H9 (cell line): ENCODE measurements at regions not wholly inside any gene's neighbourhood (a gene's known extent, or its start where the extent isn't known, plus 50 kb on each side); places are given as distances from the start of the nearest gene placed in this dataset.

ENCODE experiments used
- DNase-seq: peaks from one replicate; pipeline ENCODE4 v3.0.0-alpha.2; 2017
- H2AFZ ChIP-seq: one replicate; pipeline ENCODE4 v1.6.1; 2013; ENCODE audit warnings: mild to moderate bottlenecking, low read length, control low read depth, moderate library complexity
- H2AK5ac ChIP-seq: 2 replicates; pipeline ENCODE4 v1.6.1; 2013; ENCODE audit warnings: low read length, control low read depth, mixed read lengths; ENCODE audit not compliant: insufficient read length
- H2BK120ac ChIP-seq: one replicate; pipeline ENCODE4 v1.6.1; 2013; ENCODE audit warnings: low read depth, mild to moderate bottlenecking, low read length, control low read depth, inconsistent platforms; ENCODE audit not compliant: poor library complexity, severe bottlenecking
- H2BK12ac ChIP-seq: 2 replicates; pipeline ENCODE4 v1.6.1; 2013; ENCODE audit warnings: low read length, control low read depth, mixed read lengths, low read depth; ENCODE audit not compliant: insufficient read length
- H2BK15ac ChIP-seq: 2 replicates; pipeline ENCODE4 v1.6.1; 2013; ENCODE audit warnings: low read depth, low read length, control low read depth
- H2BK20ac ChIP-seq: one replicate; pipeline ENCODE4 v1.6.1; 2013; ENCODE audit warnings: low read depth, mild to moderate bottlenecking, low read length, control low read depth, inconsistent platforms; ENCODE audit not compliant: poor library complexity, severe bottlenecking
- H2BK5ac ChIP-seq: 2 replicates; pipeline ENCODE4 v1.6.1; 2013; ENCODE audit warnings: low read length, control low read depth, mixed read lengths; ENCODE audit not compliant: insufficient read length
- H3K14ac ChIP-seq: 2 replicates; pipeline ENCODE4 v1.6.1; 2013; ENCODE audit warnings: low read length, control low read depth; ENCODE audit not compliant: insufficient read depth
- H3K18ac ChIP-seq: 2 replicates; pipeline ENCODE4 v1.6.1; 2013; ENCODE audit warnings: low read depth, mild to moderate bottlenecking, mixed read lengths, low read length, control low read depth; ENCODE audit not compliant: insufficient read length
- H3K23ac ChIP-seq: 2 replicates; pipeline ENCODE4 v1.6.1; 2013; ENCODE audit warnings: low read length, control low read depth, mixed read lengths, low read depth; ENCODE audit not compliant: insufficient read length
- H3K23me2 ChIP-seq: 2 replicates; pipeline ENCODE4 v1.6.1; 2013; ENCODE audit warnings: low read depth, mild to moderate bottlenecking, mixed read lengths, low read length, control low read depth; ENCODE audit not compliant: insufficient read length, poor library complexity, severe bottlenecking
- H3K27ac ChIP-seq: 2 replicates; pipeline ENCODE4 v1.5.1; 2013; ENCODE audit warnings: low read length, control low read depth, mixed read lengths, low read depth; ENCODE audit not compliant: insufficient read length
- H3K27me3 ChIP-seq: 2 replicates; pipeline ENCODE4 v1.6.1; 2013; ENCODE audit warnings: low read length, control low read depth, inconsistent platforms; ENCODE audit not compliant: insufficient read depth
- H3K4ac ChIP-seq: 2 replicates; pipeline ENCODE4 v1.6.1; 2013; ENCODE audit warnings: low read depth, mild to moderate bottlenecking, control low read depth, inconsistent platforms, low read length, moderate library complexity
- H3K4me1 ChIP-seq: 2 replicates; pipeline ENCODE4 v1.6.1; 2013; ENCODE audit warnings: low read length, control low read depth, inconsistent platforms; ENCODE audit not compliant: insufficient read depth
- H3K4me2 ChIP-seq: 2 replicates; pipeline ENCODE4 v1.6.1; 2013; ENCODE audit warnings: low read length, control low read depth, mixed read lengths; ENCODE audit not compliant: insufficient read length, insufficient read depth
- H3K56ac ChIP-seq: 2 replicates; pipeline ENCODE4 v1.6.1; 2013; ENCODE audit warnings: low read depth, mild to moderate bottlenecking, mixed read lengths, low read length, control low read depth; ENCODE audit not compliant: insufficient read length
- H3K79me1 ChIP-seq: 2 replicates; pipeline ENCODE4 v1.6.1; 2013; ENCODE audit warnings: low read depth, mild to moderate bottlenecking, moderate library complexity, low read length, control low read depth, inconsistent platforms; ENCODE audit not compliant: insufficient read depth, poor library complexity, severe bottlenecking
- H3K79me2 ChIP-seq: 2 replicates; pipeline ENCODE4 v1.6.1; 2013; ENCODE audit warnings: low read length, control low read depth, inconsistent platforms; ENCODE audit not compliant: insufficient read depth
- H3K9ac ChIP-seq: 2 replicates; pipeline ENCODE4 v1.6.1; 2013; ENCODE audit warnings: low read length, control low read depth, mixed read lengths; ENCODE audit not compliant: insufficient read length; ENCODE audit errors: extremely low read depth
- H3K9me3 ChIP-seq: one replicate; pipeline ENCODE4 v1.6.1; 2013; ENCODE audit warnings: low read depth, low read length, inconsistent platforms; ENCODE audit not compliant: control insufficient read depth
- H3T11ph ChIP-seq: one replicate; pipeline ENCODE4 v1.6.1; 2013; ENCODE audit warnings: mild to moderate bottlenecking, low read length, control low read depth, inconsistent platforms
- H4K20me1 ChIP-seq: one replicate; pipeline ENCODE4 v1.6.1; 2013; ENCODE audit not compliant: control insufficient read depth, insufficient read length, insufficient read depth
- H4K5ac ChIP-seq: 2 replicates; pipeline ENCODE4 v1.6.1; 2013; ENCODE audit warnings: low read depth, mild to moderate bottlenecking, mixed read lengths, low read length, control low read depth; ENCODE audit not compliant: insufficient read length
- H4K8ac ChIP-seq: replicated peaks from 2 replicates; pipeline ENCODE4 v1.6.1; 2013; ENCODE audit warnings: low read length, control low read depth, mixed read lengths, low read depth; ENCODE audit not compliant: insufficient read length
- H4K91ac ChIP-seq: 2 replicates; pipeline ENCODE4 v1.6.1; 2013; ENCODE audit warnings: low read depth, mild to moderate bottlenecking, moderate library complexity, mixed read lengths, low read length, control low read depth; ENCODE audit not compliant: insufficient read length
- H3K27ac Mint-ChIP-seq, 3 experiments: 2 replicates in 2 of 3; 3 replicates in 1 of 3; pipeline ENCODE4 v1.8.0; 2020 to 2021; ENCODE audit warnings: mixed read lengths in 3 of 3, mild to moderate bottlenecking in 1 of 3, moderate library complexity in 1 of 3
- H3K27me3 Mint-ChIP-seq: 2 replicates; pipeline ENCODE4 v1.8.0; 2021; ENCODE audit warnings: low read depth, mild to moderate bottlenecking, moderate library complexity, mixed read lengths
- H3K36me3 Mint-ChIP-seq, 3 experiments: 2 replicates in 2 of 3; 3 replicates in 1 of 3; pipeline ENCODE4 v1.8.0; 2020 to 2021; ENCODE audit warnings: low read depth in 3 of 3, mixed read lengths in 3 of 3; ENCODE audit not compliant: insufficient read depth in 1 of 3
- H3K4me1 Mint-ChIP-seq, 2 experiments: 2 replicates each; pipeline ENCODE4 v1.8.0; 2020; ENCODE audit warnings: mixed read lengths in 2 of 2
- H3K4me3 Mint-ChIP-seq, 2 experiments: 2 replicates in 1 of 2; 3 replicates in 1 of 2; pipeline ENCODE4 v1.8.0; 2020 to 2021; ENCODE audit warnings: mild to moderate bottlenecking in 2 of 2, mixed read lengths in 2 of 2, moderate library complexity in 1 of 2
- H3K9me3 Mint-ChIP-seq, 2 experiments: 2 replicates in 1 of 2; 3 replicates in 1 of 2; pipeline ENCODE4 v1.8.0; 2020; ENCODE audit warnings: mild to moderate bottlenecking in 2 of 2, mixed read lengths in 2 of 2, moderate library complexity in 1 of 2
- WGBS: extraction: QIAGEN DNeasy Blood & Tissue Kit; methylation state at CpG from one replicate; pipeline ENCODE4 v1.1.7; 2013; ENCODE audit warnings: missing lambda C conversion rate, low lambda C conversion rate, mixed read lengths; ENCODE audit not compliant: insufficient read length; ENCODE audit errors: extremely low coverage; 5-methylcytosine and 5-hydroxymethylcytosine counted together
- TF ChIP-seq, protein P1 (sequence below): fragments of 200-600 bp; sonication (generic); conservative IDR thresholded peaks from 3 replicates; pipeline ENCODE4 v1.8.0; 2021; ENCODE audit warnings: antibody characterized with exemption, mild to moderate bottlenecking

- H3K18ac ChIP-seq, result no peak overlapping the region
- no peaks in the 10 kb centered on the region for H3K27me3 ChIP-seq
- no peak overlapping the region for H3K4me2 ChIP-seq
- H2AFZ ChIP-seq, result no peak overlapping the region
- H3K4ac ChIP-seq, result no peak overlapping the region
- H2BK20ac ChIP-seq, result no peak overlapping the region
- no peak overlapping the region for H3K56ac ChIP-seq
- no peak overlapping the region for H3K27ac ChIP-seq
- Mint-ChIP-seq H3K4me3 (no peak overlapping the region), H3K27ac (no peak overlapping the region), H3K4me1 (peaks cover 7% of the 10 kb centered on the region in 2 experiments), H3K9me3 (no peaks in the 10 kb centered on the region; a peak in 1 of 5 replicates), H3K27me3 (no peaks in the 10 kb centered on the region), H3K36me3 (no peaks in the 10 kb centered on the region)
- no peak overlapping the region for H3T11ph ChIP-seq
- no peaks in the 10 kb centered on the region for H4K20me1 ChIP-seq
- no peak overlapping the region for H3K14ac ChIP-seq
- no peak overlapping the region for H4K5ac ChIP-seq
- no peaks in the 10 kb centered on the region for H3K9me3 ChIP-seq
- H3K9ac ChIP-seq, result no peak overlapping the region
- no peak overlapping the region for H4K91ac ChIP-seq
- H2BK5ac ChIP-seq, result no peak overlapping the region
- no peak overlapping the region for H2BK12ac ChIP-seq
- no peak for DNase-seq
- WGBS, result no CpG with 5 or more reads among the region's 5 CpGs
- no peak overlapping the region for H2AK5ac ChIP-seq
- H2BK120ac ChIP-seq, result no peak overlapping the region
- no peak overlapping the region for H3K23ac ChIP-seq
- no peaks in the 10 kb centered on the region for H3K23me2 ChIP-seq
- H3K4me1 ChIP-seq, result no peaks in the 10 kb centered on the region
- no peaks in the 10 kb centered on the region for H3K79me1 ChIP-seq
- no peaks in the 10 kb centered on the region for H3K79me2 ChIP-seq
- TF ChIP-seq, protein P1, sequence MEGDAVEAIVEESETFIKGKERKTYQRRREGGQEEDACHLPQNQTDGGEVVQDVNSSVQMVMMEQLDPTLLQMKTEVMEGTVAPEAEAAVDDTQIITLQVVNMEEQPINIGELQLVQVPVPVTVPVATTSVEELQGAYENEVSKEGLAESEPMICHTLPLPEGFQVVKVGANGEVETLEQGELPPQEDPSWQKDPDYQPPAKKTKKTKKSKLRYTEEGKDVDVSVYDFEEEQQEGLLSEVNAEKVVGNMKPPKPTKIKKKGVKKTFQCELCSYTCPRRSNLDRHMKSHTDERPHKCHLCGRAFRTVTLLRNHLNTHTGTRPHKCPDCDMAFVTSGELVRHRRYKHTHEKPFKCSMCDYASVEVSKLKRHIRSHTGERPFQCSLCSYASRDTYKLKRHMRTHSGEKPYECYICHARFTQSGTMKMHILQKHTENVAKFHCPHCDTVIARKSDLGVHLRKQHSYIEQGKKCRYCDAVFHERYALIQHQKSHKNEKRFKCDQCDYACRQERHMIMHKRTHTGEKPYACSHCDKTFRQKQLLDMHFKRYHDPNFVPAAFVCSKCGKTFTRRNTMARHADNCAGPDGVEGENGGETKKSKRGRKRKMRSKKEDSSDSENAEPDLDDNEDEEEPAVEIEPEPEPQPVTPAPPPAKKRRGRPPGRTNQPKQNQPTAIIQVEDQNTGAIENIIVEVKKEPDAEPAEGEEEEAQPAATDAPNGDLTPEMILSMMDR, result no peak
- no peak overlapping the region for H4K8ac ChIP-seq
- no peak overlapping the region for H2BK15ac ChIP-seq
These were observed 275.8 kb upstream of the ADRA1B start for GRCh38 chr5:159640446-159640845.
